ENCODE measurements at regions not wholly inside any gene's neighbourhood (a gene's known extent, or its start where the extent isn't known, plus 50 kb on each side); places are given as distances from the start of the nearest gene placed in this dataset.
"Not testable (repeated sequence)": the region's sequence is repeated elsewhere in the genome, so short reads cannot be mapped to it uniquely, and the experiment has no call there.

DNA sequence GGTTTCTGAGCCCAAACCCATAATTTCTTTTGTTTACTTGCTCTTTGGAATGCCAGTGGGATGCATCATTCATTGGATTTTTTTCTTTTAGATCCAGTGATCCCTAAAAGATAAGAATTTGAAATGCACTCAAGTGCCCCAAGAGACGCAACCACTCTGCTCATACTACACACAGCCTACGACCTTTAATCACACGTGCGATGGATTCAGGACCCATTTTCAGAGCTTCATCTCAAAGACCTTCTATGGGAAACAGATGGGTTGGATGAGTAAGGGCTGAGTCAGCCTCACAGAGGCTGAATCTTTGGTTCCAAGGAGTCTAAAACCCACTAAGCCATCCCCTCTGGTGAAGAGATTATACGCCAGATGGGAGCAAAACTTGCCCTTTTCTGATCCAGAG, 265.5 kb upstream of the EXOC2 start:
- H3K9me3 Mint-ChIP-seq = no peaks in the 10 kb centered on the region
- ATAC-seq = no peak
- no peak overlapping the region for H3K4me3 Mint-ChIP-seq
- peaks cover 46% of the 10 kb centered on the region for H3K27me3 Mint-ChIP-seq
- DNase-seq = no peak
- H3K4me1 Mint-ChIP-seq = no peaks in the 10 kb centered on the region
- no peak overlapping the region for H3K27ac Mint-ChIP-seq

DNA sequence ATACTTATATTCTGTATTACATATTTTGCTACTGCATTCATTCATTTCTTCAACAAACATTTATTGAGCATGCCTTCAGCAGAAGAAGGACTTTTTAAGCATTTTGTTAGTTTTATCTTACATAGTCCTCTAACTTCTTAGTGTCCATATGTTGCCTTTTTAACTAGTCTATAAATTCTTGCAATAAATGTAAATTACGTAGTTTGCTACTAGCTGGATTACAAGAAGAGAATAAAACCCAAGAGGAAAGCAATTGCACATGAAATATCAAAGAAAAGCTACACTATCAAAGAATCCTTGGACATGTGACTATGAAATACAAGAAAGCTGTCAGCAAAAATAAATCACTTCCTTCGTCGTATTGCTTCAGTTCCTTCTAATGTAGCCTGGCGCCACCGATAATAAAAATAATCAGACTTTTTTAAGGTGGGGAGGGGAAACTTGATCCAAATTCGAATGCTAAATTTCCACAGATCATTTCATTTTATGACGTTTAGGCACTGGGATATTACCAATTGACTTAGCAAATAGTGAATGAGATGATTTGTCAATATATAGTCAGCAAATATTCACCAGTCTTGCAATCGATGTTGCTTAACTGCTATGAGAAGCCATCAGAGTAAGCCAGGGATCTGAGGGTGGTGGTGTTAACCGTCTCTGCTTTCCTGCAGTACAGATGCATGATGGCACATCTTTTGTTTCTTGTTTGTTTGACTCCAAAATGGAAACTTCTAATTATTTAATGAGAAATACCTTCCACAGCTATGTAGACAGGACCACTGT, 258.7 kb upstream of the EXOC2 start:
- no peaks in the 10 kb centered on the region for H3K9me3 Mint-ChIP-seq
- peaks cover 36% of the 10 kb centered on the region for H3K27me3 Mint-ChIP-seq
- H3K4me1 Mint-ChIP-seq = no peaks in the 10 kb centered on the region
- no peak overlapping the region for H3K27ac Mint-ChIP-seq
- H3K4me3 Mint-ChIP-seq = no peak overlapping the region
- DNase-seq = no peak
- no peak for ATAC-seq

DNA sequence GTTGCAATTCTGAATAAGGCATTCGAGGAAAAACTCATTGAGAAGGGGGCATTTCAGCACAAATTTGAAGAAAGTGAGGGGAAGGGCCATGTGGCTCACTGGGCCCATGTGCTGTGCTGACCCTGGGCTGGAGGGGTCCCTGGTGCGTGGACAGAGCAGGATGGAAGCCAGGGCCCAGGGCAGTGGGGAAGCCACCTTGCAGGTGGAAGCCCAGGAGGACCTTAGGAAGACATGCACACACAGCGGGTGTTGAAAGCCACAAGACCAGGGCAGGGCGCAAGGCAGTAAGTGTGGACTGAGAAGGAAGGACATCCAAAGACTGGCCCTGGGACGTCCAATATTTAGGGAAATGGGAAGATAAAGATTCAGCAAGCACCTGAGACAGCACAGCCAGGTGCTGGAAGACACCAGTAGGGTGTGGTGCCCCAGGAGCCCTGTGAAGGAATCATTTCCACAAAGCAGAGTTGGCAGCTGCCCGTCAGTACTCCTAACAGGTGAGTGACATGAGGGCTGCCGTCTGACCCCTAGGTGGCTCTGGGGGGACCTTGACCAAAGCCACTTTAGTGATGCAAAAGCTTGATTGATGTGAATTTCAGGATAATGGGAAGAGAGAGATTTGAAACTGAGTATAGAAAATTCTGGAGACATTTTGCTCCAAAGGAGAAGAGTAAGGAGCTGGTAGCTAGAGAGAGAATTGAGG, 254.4 kb upstream of the EXOC2 start:
- no peaks in the 10 kb centered on the region for H3K9me3 Mint-ChIP-seq
- H3K4me3 Mint-ChIP-seq = no peak overlapping the region
- peaks cover 18% of the 10 kb centered on the region for H3K27me3 Mint-ChIP-seq
- no peak for ATAC-seq
- no peaks in the 10 kb centered on the region for H3K4me1 Mint-ChIP-seq
- no peak for DNase-seq
- H3K27ac Mint-ChIP-seq = no peak overlapping the region

DNA sequence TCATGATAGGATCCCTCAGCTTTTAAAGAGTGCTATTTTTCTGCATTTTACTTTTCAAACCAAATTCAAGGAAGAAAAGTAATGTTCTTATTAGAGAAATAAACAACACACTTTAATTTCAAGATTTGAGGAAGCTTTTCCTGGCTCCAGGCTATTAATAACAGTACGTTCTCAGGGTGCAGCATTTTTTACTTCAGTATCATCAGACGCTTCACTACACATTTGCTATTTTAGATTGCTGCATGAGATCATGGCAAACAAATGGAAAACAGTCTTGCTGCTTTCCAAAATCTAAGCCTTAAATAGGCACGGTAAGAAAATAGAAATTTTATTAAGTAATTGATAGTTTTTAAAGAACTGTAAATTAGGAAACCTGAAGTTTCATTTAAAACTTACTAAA, 253.6 kb upstream of the EXOC2 start:
- Mint-ChIP-seq H3K27me3 (peaks cover 24% of the 10 kb centered on the region), H3K27ac (no peak overlapping the region), H3K4me1 (no peaks in the 10 kb centered on the region), H3K9me3 (no peaks in the 10 kb centered on the region), H3K4me3 (no peak overlapping the region)
- DNase-seq (no peak), ATAC-seq (no peak)

DNA sequence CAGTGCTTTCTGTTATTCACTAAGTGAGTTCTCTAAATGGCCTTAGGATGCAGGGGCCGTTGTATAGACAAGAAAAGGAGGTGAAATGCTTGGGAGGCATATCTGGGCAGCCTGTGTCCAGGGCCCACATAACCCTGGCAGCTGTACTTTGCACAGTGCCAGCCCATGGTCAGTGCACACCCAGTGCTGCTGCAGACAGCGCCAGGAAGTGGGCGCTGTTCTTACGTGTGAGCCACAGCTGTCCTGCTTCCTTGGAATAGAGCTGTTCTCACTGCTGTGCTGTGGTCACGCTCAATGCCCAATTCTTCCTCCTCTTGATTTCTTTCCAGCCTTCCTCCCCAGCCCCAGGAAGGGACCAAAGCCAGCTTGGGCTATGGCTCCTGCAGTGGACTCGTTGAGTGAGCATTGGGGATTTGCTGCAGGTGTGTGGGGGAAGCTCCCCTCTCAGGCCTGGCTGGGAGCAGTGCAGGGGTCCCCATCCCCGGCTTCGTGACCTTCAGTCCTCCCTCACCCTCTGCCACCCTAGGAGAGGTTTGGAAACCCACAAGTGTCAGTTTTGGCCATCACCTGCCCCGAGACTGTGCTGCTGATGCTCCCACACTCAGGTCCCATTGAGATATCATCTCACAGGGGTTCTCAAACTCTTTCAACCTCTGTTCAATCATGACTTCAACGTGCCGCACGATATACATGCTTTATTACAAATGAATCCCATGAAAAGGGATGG, 246.8 kb upstream of the EXOC2 start:
- ATAC-seq (no peak), DNase-seq (no peak)
- Mint-ChIP-seq H3K9me3 (no peaks in the 10 kb centered on the region), H3K4me1 (no peaks in the 10 kb centered on the region), H3K27me3 (peaks cover 35% of the 10 kb centered on the region), H3K4me3 (no peak overlapping the region), H3K27ac (no peak overlapping the region)

DNA sequence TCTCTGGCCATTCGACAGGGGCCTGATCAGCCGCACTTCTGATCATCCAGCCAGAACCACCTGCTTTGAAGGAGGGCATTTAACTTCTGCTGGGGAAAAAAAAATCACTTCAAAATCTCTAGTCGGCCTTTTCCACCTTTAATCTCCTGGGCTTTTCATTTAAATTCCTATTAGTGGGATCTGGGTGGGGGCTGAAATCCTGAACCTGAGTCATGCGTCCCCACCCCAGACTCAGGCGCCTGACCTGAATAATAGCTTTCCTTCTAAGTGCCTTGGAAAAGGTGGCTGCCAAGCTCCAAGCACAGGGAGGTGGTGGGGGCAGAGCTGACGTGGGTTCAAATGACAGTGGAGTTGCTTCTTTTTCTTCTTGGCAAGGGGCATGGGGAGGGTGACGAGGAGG, 246.0 kb upstream of the EXOC2 start:
- no peak overlapping the region for H3K4me3 Mint-ChIP-seq
- H3K27ac Mint-ChIP-seq = no peak overlapping the region
- H3K9me3 Mint-ChIP-seq = no peaks in the 10 kb centered on the region
- H3K27me3 Mint-ChIP-seq = peaks cover 37% of the 10 kb centered on the region
- no peak for ATAC-seq
- DNase-seq = no peak
- H3K4me1 Mint-ChIP-seq = no peaks in the 10 kb centered on the region

DNA sequence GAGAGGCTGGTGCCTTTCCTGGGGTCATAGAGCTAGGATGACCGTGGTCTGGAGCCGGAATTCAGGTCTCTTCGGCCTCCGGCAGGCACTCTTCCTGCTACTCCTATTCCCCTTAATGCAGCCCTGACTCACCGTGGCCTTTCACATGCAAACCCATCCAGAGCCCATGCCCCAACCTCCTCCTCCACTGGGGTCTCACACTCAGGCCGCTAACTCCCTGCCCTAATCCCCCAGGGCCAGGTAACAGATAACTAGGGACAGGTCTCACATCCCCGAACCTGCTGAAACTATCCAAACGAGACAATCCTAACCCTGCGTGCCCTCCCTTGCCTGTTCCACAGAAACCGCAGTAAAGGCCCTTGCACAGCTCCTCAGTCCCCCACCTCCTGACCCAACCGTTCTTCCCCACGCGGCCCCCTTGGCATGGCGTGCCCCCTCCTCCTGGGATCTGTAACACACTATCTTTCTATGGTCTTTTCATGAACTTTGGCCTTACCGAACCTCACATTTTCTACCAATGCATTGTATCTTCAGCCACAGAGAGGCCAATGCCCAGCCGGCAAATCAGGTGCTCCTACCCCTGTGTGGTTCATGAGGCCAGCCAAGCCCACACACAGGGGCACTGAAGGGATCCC, 245.4 kb upstream of the EXOC2 start:
- no peak for DNase-seq
- peaks cover 37% of the 10 kb centered on the region for H3K27me3 Mint-ChIP-seq
- H3K27ac Mint-ChIP-seq = no peak overlapping the region
- ATAC-seq = no peak
- H3K9me3 Mint-ChIP-seq = no peaks in the 10 kb centered on the region
- H3K4me1 Mint-ChIP-seq = no peaks in the 10 kb centered on the region
- H3K4me3 Mint-ChIP-seq = no peak overlapping the region

DNA sequence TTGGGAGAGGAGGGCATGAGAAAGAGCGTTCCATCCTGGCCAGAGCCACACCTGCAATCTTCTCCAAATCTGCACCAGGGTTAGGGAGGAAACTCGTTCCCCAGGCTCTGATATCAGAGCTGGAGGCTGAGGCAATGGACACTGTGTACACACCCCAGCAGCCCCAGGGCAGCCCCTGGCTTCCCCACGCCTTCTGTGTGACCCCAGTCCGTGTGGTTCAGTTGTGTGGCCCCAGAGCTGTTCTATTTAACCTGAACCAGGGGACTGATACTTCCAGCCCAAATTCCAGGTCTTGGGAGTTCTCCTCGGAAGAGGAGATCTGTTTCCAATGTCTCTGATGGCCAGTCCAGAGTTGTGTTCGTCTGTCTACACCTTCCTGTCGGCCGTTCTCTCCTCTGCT, 242.6 kb upstream of the EXOC2 start:
- H3K27ac Mint-ChIP-seq = no peak overlapping the region
- no peaks in the 10 kb centered on the region for H3K4me1 Mint-ChIP-seq
- ATAC-seq = no peak
- H3K4me3 Mint-ChIP-seq = no peak overlapping the region
- no peaks in the 10 kb centered on the region for H3K9me3 Mint-ChIP-seq
- no peak for DNase-seq
- peaks cover 22% of the 10 kb centered on the region for H3K27me3 Mint-ChIP-seq

DNA sequence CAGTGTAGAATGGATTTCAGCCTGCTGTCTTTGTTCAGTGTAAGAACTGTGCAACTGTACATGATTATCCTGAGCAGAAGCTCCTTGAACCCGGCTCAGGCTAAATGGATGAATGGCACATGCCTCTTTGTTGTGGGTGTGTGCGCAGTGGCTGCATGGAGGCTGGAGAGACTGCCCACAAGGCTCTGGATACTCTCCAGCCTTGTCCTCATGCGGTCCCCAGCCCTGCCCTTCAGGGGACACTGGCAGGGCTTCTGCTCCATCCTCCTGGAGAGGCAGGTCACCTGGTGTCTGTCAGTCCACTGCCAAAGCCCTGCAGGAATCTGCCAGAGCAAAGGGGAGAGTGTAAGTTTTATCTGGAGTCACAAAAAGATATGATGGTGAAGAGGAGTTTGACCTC, 241.7 kb upstream of the EXOC2 start:
- Mint-ChIP-seq H3K4me1 (no peaks in the 10 kb centered on the region), H3K9me3 (no peaks in the 10 kb centered on the region), H3K27ac (peak overlapping the region in 1 of 2 donors; percentile 72), H3K4me3 (no peak overlapping the region), H3K27me3 (peaks cover 14% of the 10 kb centered on the region)
- no peak for DNase-seq
- ATAC-seq = no peak

DNA sequence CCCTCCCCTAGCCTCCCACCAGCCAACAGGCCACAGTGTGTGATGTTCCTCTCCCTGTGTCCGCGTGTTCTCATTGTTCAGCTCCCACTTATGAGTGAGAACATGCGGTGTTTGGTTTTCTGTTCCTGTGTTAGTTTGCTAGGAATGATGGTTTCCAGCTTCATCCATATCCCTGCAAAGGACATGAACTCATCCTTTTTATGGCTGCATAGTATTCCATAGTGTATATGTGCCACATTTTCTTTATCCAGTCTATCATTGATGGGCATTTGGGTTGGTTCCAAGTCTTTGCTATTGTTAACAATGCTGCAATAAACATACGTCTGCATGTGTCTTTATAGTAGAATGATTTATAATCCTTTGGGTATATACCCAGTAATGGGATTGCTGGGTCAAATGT, 239.0 kb upstream of the EXOC2 start:
- peaks cover 13% of the 10 kb centered on the region for H3K27me3 Mint-ChIP-seq
- not testable (repeated sequence) for DNase-seq, H3K4me3 Mint-ChIP-seq, H3K27ac Mint-ChIP-seq, ATAC-seq, H3K4me1 Mint-ChIP-seq, H3K9me3 Mint-ChIP-seq

DNA sequence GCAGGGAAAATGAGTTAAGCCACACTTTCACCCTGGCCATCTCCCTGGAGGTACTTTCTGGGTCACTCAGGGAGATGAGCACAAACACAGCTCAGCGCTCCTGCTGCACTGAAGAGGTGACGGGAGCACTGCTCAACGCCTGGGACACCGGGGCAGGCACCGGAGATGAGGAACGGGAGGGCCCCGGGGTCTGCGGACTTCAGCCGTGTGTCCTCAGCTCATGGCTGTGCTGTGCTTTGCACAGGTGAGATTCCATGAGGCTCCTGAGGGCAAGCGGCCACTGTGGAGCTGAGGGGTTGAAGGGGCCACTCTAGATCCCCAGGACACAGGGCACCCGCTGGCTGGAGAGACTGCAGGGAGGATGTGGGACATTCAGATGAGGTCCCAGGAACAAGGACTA, 234.2 kb upstream of the EXOC2 start:
- peaks cover 8 to 10% of the 10 kb centered on the region in 2 donors for H3K9me3 Mint-ChIP-seq
- H3K27me3 Mint-ChIP-seq = peaks cover 30% of the 10 kb centered on the region
- DNase-seq = no peak
- H3K4me3 Mint-ChIP-seq = no peak overlapping the region
- ATAC-seq = no peak
- H3K27ac Mint-ChIP-seq = no peak overlapping the region
- H3K4me1 Mint-ChIP-seq = no peaks in the 10 kb centered on the region

DNA sequence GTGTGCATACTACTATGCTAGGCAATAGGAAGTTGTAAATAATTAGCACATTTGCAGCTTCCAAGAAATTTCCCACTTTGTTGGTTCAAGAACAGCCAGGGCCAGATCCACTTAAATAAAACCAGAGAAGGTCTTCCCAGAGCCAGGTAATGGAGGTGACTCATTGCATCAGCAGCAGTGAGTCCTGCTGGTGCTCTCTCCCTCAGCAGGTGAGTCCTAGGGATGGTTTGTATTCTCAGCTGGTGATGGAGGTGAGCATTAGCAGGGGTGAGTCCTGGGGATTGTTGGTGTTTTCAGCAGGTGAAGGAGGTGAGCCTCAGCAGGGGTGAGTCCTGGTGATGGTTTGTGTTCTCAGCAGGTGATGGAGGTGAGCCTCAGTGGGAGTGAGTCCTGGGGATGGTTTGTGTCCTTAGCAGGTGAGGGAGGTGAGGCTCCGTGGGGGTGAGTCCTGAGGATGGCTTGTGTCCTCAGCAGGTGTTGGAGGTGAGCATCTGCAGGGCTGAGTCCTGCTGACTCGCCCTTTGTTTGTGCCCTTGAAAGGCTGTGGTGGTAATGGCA, 232.8 kb upstream of the EXOC2 start:
- H3K4me3 Mint-ChIP-seq = no peak overlapping the region

DNA sequence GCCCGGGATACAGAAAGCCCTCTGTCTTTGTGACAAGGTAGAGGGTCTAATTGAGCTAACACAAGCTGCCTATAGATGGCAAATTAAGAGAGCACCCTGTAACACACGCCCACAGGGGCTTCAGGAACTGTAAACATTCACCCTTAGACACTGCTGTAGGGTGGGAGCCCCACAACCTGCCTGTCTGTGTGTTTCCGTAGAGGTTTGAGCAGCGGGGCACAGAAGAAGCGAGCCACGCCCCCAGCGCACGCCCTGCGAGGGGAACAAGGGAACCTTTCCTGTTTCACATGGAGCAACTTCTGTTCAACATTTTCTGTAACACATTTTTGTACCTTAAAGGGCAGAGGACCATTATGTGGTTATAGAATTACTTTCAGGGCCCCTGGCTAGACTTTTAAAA, 231.7 kb upstream of the EXOC2 start:
- Mint-ChIP-seq H3K4me3 (no peak overlapping the region), H3K27ac (no peak overlapping the region), H3K27me3 (peaks cover 30% of the 10 kb centered on the region), H3K4me1 (no peaks in the 10 kb centered on the region), H3K9me3 (peaks cover 14 to 25% of the 10 kb centered on the region in 2 donors)
- DNase-seq (no peak), ATAC-seq (no peak)

More for the DNA sequence above, 232.8 kb upstream of the EXOC2 start:
- ATAC-seq (no peak), DNase-seq (no peak)
- H3K27me3 Mint-ChIP-seq = peaks cover 30% of the 10 kb centered on the region
- no peaks in the 10 kb centered on the region for H3K4me1 Mint-ChIP-seq
- no peak overlapping the region for H3K27ac Mint-ChIP-seq
- peaks cover 14 to 17% of the 10 kb centered on the region in 2 donors for H3K9me3 Mint-ChIP-seq

DNA sequence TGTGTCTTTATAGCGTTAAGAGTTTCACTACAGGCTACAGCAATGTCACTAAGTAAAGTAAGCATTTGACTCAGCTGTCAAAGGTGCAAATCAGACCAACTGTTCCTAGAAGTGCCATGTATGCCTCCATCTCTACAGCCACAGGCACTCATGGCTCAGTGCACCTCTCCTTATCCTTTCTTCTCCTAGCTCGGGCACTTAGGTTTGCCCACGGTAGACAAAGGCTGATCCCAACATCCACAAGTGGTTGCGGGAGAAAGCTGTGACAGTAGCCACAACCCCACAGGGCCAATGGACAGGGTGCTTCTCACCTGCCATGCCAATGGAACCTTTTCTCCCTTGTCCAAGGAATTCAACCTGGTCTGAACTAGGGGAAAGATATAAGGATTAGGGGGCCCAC, 228.5 kb upstream of the EXOC2 start:
- Mint-ChIP-seq H3K9me3 (peaks cover 15 to 48% of the 10 kb centered on the region in 2 donors), H3K4me1 (no peaks in the 10 kb centered on the region), H3K27me3 (peaks cover 43% of the 10 kb centered on the region), H3K4me3 (no peak overlapping the region), H3K27ac (no peak overlapping the region)
- ATAC-seq (no peak), DNase-seq (no peak)

DNA sequence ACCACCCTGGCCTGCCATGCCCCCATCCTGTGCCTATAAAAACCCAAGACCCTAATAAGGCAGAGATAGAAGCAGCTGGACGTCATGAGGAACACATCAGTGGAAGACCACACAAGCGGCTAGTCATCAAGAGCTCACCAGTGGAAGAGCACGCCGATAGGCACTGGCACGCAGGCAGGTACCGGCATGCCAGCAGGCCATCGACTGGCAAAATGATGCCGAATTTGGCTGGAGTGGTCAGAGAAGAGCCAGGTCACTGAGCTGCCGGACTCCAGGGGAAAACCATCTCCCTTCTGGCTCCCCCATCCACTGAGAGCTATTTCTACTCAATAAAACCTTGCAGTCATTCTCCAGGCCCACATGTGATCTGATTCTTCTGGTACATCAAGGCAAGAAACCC, 227.6 kb upstream of the EXOC2 start:
- ATAC-seq (no peak), DNase-seq (no peak)
- no peak overlapping the region for H3K4me3 Mint-ChIP-seq
- no peak overlapping the region for H3K27ac Mint-ChIP-seq
- no peaks in the 10 kb centered on the region for H3K4me1 Mint-ChIP-seq
- H3K27me3 Mint-ChIP-seq = peaks cover 44% of the 10 kb centered on the region
- H3K9me3 Mint-ChIP-seq = peaks cover 15 to 48% of the 10 kb centered on the region in 2 donors
